Ovary (tissue), 7 donors: ENCODE measurements at regions not wholly inside any gene's neighbourhood (a gene's known extent, or its start where the extent isn't known, plus 50 kb on each side); places are given as distances from the start of the nearest gene placed in this dataset.

Source experiments
- DNase-seq, 5 donors: peaks; one replicate each; pipeline ENCODE4 v3.0.0-alpha.2; 2019 to 2020
- H3K27ac ChIP-seq, 2 donors: fragments of 200-600 bp; one replicate each; pipeline versions ENCODE4 v1.5.1 to v1.8.0; 2019 to 2022
- H3K27me3 ChIP-seq: fragments of 200-600 bp; one replicate; pipeline ENCODE4 v1.8.0; 2022
- H3K36me3 ChIP-seq: fragments of 200-600 bp; sonication (generic); one replicate; pipeline ENCODE4 v1.5.1; 2019
- H3K4me1 ChIP-seq: one replicate; pipeline ENCODE4 v1.8.1; 2013; ENCODE audit warnings: mild to moderate bottlenecking, moderate library complexity; ENCODE audit not compliant: insufficient read depth
- H3K4me3 ChIP-seq: fragments of 200-600 bp; sonication (generic); one replicate; pipeline ENCODE4 v1.5.1; 2017
- H3K9me3 ChIP-seq, 2 donors: fragments of 200-600 bp in 1 of 2; sonication (generic) in 1 of 2; one replicate each; pipeline versions ENCODE4 v1.5.1 to v1.8.1; 2013 to 2019; ENCODE audit warnings: mild to moderate bottlenecking in 1 of 2, moderate library complexity in 1 of 2
- EP300 ChIP-seq: sonication (generic); formaldehyde crosslinking; IDR thresholded peaks from one replicate; pipeline ENCODE4 v1.6.1; 2017; ENCODE audit warnings: antibody characterized with exemption
- POLR2A ChIP-seq: fragments of 450-650 bp; IDR thresholded peaks from one replicate; pipeline ENCODE4 v1.6.1; 2017; ENCODE audit warnings: antibody characterized with exemption, mild to moderate bottlenecking, moderate library complexity
- WGBS, 3 donors: extraction: QIAGEN DNeasy Blood & Tissue Kit in 1 of 3; methylation state at CpG; one replicate each; pipeline versions ENCODE4 v1.1.5 to v1.1.7; 2013 to 2017; 5-methylcytosine and 5-hydroxymethylcytosine counted together
- intact Hi-C, 4 donors: fragments of 100-400 bp; cut with DNase I; formaldehyde crosslinking; loops; one replicate each; pipeline versions ENCODE4 v1.11.0 to v1.15.1; 2022 to 2023
- TF ChIP-seq, protein P1 (sequence below), 3 donors: fragments of 450-650 bp in 2 of 3; fragments of 200-600 bp in 1 of 3; IDR thresholded peaks; one replicate each; pipeline versions ENCODE4 v1.5.1 to v1.8.0; 2016 to 2022; ENCODE audit warnings: antibody characterized with exemption in 3 of 3, mild to moderate bottlenecking in 1 of 3
- donor health status: DM: no; HTN: no; CAD: no; lungs with moderate emphysema.
- donor health status: DM: no; HTN: no; CAD: no.
- donor health status: Bipolar disorder and iron deficiency.
- donor health status: DM: no; HTN: no; CAD: no.
- donor health status: DM: yes; HTN: yes; CAD: no.

GRCh38 chr4:157838366-157838765, 334.5 kb downstream of the GASK1B start:
- H3K27ac ChIP-seq: no peak overlapping the region

DNA sequence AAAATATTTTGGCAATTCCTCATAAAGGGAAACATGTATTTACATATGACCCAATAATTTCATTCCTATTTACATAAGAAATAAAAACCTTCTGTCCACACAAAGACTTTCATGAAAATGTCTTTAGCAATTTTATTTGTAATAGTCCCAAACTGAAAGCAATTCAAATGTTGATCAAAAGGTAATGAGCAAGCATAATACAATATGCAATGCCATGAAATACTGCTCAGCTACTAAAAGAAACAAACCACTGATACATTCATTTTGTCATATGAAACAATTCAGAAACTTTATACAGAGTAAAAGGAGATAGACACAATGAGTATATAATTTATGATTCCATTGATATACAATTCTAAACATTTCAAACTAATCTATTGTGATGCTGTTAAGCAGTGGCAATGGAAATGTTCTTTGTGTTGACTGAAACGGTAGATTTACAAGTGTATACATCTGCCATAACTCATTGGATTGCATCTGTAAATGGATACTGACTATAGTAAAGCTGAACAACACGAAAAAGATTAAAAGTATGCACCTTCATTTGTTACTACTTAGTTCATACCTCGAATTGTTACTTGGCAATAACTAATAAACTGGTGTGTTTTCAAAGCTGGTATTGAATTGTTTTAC, 335.6 kb downstream of the GASK1B start:
- DNase-seq: no peak
- no peak overlapping the region for H3K4me3 ChIP-seq
- 75 to 77% (median 76%) methylated on average over 3 of the region's 3 CpGs for WGBS, 3 donors
- no peaks in the 10 kb centered on the region for H3K27me3 ChIP-seq
- H3K9me3 ChIP-seq: no peaks in the 10 kb centered on the region
- H3K27ac ChIP-seq: no peak overlapping the region
- no peaks in the 10 kb centered on the region for H3K4me1 ChIP-seq
- no peaks in the 10 kb centered on the region for H3K36me3 ChIP-seq
- intact Hi-C loops: no loop called here
- TF ChIP-seq, protein P1, sequence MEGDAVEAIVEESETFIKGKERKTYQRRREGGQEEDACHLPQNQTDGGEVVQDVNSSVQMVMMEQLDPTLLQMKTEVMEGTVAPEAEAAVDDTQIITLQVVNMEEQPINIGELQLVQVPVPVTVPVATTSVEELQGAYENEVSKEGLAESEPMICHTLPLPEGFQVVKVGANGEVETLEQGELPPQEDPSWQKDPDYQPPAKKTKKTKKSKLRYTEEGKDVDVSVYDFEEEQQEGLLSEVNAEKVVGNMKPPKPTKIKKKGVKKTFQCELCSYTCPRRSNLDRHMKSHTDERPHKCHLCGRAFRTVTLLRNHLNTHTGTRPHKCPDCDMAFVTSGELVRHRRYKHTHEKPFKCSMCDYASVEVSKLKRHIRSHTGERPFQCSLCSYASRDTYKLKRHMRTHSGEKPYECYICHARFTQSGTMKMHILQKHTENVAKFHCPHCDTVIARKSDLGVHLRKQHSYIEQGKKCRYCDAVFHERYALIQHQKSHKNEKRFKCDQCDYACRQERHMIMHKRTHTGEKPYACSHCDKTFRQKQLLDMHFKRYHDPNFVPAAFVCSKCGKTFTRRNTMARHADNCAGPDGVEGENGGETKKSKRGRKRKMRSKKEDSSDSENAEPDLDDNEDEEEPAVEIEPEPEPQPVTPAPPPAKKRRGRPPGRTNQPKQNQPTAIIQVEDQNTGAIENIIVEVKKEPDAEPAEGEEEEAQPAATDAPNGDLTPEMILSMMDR (IDR thresholded peaks at IDR 0.05): no peak
- TF ChIP-seq POLR2A (no peak), EP300 (no peak)

More at GRCh38 chr4:157838366-157838765, 334.5 kb downstream of the GASK1B start:
- Histone ChIP-seq H3K4me1 (no peaks in the 10 kb centered on the region), H3K9me3 (no peaks in the 10 kb centered on the region), H3K27me3 (no peaks in the 10 kb centered on the region), H3K36me3 (no peaks in the 10 kb centered on the region), H3K4me3 (no peak overlapping the region)
- intact Hi-C loops: no loop called here
- no peak for DNase-seq
- TF ChIP-seq, protein P1 (IDR thresholded peaks at IDR 0.05): no peak
- no peak for TF ChIP-seq POLR2A
- no peak for TF ChIP-seq EP300
- WGBS, 3 donors: 8 to 33% (median 14%) methylated on average over 2 of the region's 2 CpGs

- Histone ChIP-seq H3K4me3 (no peak overlapping the region), H3K36me3 (no peaks in the 10 kb centered on the region), H3K27me3 (no peaks in the 10 kb centered on the region), H3K27ac (no peak overlapping the region), H3K9me3 (no peaks in the 10 kb centered on the region), H3K4me1 (no peaks in the 10 kb centered on the region)
- 84 to 92% (median 86%) methylated on average over 1 of the region's 1 CpG for WGBS, 3 donors
- intact Hi-C loops: no loop called here
- no peak for DNase-seq
- TF ChIP-seq, protein P1 (IDR thresholded peaks at IDR 0.05): no peak
- TF ChIP-seq EP300: no peak
- no peak for TF ChIP-seq POLR2A
These were observed 340.2 kb downstream of the GASK1B start for GRCh38 chr4:157832596-157832995.

DNA sequence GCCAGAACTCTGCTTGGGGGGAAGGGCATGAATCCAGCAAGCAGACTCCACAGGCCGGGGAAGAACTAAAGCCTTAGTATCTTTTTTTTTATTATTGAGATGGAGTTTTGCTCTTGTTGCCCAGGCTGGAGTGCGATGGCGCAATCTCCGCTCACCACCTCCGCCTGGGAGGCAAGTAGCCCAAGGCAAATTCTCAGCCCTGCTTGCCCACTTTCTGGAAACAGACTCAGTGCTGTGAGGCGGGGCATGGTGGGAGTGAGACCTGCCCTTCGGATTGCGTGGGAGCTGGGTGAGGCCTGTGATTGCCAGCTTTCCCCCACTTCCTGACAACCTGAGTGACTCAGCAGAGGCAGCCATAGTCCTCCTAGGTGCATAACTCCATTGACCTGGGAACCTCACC, 348.8 kb downstream of the GASK1B start:
- TF ChIP-seq EP300 (no peak), POLR2A (no peak)
- TF ChIP-seq, protein P1 (IDR thresholded peaks at IDR 0.05): no peak
- Histone ChIP-seq H3K27ac (no peak overlapping the region), H3K27me3 (no peaks in the 10 kb centered on the region)

More for the DNA sequence above, 348.8 kb downstream of the GASK1B start:
- H3K4me3 ChIP-seq: no peak overlapping the region
- no peaks in the 10 kb centered on the region for H3K4me1 ChIP-seq
- intact Hi-C loops: no loop called here
- no peaks in the 10 kb centered on the region for H3K36me3 ChIP-seq
- H3K9me3 ChIP-seq: no peaks in the 10 kb centered on the region
- WGBS, 3 donors: 91 to 99% (median 92%) methylated on average over 8 of the region's 8 CpGs
- no peak for DNase-seq
